Epithelial cell of proximal tubule (primary cell): ENCODE measurements at regions not wholly inside any gene's neighbourhood (a gene's known extent, or its start where the extent isn't known, plus 50 kb on each side); places are given as distances from the start of the nearest gene placed in this dataset.
"Not testable (repeated sequence)": the region's sequence is repeated elsewhere in the genome, so short reads cannot be mapped to it uniquely, and the experiment has no call there.

Experiments
- DNase-seq: peaks from one replicate; pipeline ENCODE4 v3.0.0-alpha.2; 2011; ENCODE audit warnings: low read depth
- H3K4me3 ChIP-seq: 2 replicates; pipeline ENCODE4 v1.5.1; 2011; ENCODE audit warnings: low read depth, mild to moderate bottlenecking, low read length
- CTCF ChIP-seq: conservative IDR thresholded peaks from 2 replicates; pipeline ENCODE4 v1.5.1; 2012; ENCODE audit warnings: low read depth, mild to moderate bottlenecking, low read length

GRCh38 chr3:5498981-5499380 lies 311.5 kb downstream of the EDEM1 start:
- H3K4me3 ChIP-seq: no peak overlapping the region
- no peak for TF ChIP-seq CTCF
- no peak for DNase-seq

DNA sequence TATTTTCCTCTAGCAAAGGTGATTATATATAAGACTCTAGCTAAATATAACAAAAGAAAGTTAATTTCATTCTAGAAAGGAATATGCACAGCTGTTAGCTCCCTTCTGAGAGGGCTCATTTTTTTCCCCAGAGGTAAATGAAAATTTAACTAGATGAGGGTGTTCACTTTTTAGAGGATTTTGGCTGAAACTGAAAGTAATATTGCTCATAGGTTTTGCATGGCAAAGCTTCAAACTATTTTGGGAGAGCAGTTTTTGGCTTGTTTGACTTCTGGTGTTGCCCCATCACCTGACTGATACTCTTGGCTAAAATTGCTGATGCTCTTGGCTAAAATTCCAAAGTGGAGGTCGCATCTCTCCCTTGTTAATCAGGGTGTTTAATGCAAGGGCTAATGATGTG lies 311.9 kb downstream of the EDEM1 start:
- no peak for DNase-seq
- H3K4me3 ChIP-seq: no peak overlapping the region
- no peak for TF ChIP-seq CTCF

DNA sequence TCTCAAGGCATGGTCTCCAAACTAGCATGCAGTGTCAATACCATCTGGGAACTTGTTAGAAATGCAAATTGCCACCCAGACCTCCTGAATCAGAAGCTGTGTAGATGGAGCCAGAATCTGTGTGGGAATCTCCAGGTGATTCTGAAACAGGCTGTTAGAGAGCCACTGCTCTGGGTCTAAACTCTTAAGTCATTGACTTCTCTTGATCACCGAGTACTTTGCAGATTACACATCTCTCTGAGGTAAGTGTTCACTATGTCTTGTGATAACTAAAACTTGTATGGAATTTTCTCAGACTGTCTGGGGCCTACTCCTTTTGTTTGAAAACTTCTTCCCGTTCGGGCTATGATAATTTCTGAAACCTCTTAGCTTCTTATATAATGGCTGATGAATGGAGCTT lies 315.6 kb downstream of the EDEM1 start:
- TF ChIP-seq CTCF: no peak

DNA sequence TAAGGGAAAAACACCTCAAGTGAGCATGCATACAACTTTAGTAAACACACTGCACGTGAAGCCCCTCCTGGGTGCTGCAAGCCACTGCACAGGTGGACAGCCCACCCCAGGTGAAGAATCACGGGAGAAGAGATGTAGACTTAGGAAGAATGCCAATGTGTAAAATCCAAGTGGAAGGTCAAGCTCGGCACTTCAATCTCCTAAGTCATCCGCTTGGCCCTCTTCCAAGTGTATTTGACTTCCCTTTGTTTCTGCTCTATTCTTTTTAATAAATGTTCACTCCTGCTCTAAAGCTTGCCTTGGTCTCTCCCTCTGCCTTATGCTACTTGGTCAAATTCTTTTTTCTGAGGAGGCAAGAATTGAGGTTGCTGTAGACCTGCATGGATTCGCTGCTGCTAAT lies 316.6 kb downstream of the EDEM1 start:
- no peak for TF ChIP-seq CTCF
- no peak for DNase-seq
- H3K4me3 ChIP-seq: no peak overlapping the region

More for the DNA sequence above, 315.6 kb downstream of the EDEM1 start:
- H3K4me3 ChIP-seq: no peak overlapping the region
- no peak for DNase-seq

DNA sequence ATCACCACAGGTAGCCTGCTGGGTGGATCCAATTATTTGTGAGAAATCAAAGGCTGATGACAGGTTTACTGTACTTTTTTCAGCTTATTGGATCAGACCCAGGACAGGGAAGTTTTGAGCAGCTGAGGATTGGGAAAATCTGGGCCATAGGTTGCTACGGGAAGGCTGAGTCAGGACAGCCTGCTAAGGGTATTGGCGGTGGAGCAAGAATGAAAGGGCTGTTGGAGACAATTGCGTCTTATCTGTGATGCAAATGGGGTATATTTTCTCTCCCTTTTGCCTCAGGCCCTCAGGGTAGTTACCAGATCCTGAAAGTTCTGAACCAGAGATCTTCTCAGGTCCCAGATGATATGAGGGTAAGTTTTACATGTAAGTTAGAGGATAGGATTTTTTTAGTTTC lies 317.7 kb downstream of the EDEM1 start:
- TF ChIP-seq CTCF: no peak
- no peak for DNase-seq
- H3K4me3 ChIP-seq: no peak overlapping the region

- H3K4me3 ChIP-seq: no peak overlapping the region
- DNase-seq: no peak
- no peak for TF ChIP-seq CTCF
Measured at GRCh38 chr3:5505997-5506396, 318.5 kb downstream of the EDEM1 start.

DNA sequence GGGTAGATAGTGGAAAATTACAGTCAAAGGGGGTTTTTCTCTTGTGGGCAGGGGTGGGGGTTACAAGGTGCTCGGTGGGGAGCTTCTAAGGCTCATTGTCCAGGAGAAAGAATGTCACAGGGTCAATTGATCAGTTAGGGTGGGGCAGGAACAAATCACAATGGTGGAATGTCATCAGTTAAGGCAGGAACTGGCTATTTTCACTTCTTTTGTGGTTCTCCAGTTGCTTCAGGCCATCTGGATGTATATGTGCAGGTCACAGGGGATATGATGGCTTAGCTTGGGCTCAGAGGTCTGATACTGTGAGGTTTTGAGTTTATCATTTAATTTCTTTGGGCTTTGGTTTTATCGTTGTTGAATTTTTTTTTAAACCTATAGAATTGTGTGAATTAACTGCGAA lies 321.4 kb downstream of the EDEM1 start:
- not testable (repeated sequence) for DNase-seq, H3K4me3 ChIP-seq

DNA sequence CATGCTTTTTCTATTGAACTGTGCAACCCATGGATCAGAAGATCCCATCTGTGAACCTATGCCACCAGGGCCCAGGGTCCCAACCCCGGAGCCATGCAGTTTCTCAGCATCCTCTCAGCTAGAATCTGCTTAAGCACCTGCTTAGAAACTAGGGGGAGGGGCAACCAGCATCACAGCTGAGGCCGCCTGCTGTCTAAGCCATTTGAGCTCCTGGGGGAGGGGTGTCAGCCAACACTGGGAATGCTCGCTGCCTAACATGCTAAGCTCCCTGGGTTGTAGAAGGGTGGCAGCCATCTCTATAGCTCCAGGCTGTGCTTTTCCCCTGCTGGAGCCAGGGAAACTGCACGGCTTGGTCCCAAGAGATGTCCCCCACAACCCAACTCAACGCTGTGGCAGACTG lies 322.8 kb downstream of the EDEM1 start:
- no peak overlapping the region for H3K4me3 ChIP-seq
- no peak for TF ChIP-seq CTCF
- no peak for DNase-seq
